NCI-H2196 (cell line): ENCODE measurements at regions not wholly inside any gene's neighbourhood (a gene's known extent, or its start where the extent isn't known, plus 50 kb on each side); places are given as distances from the start of the nearest gene placed in this dataset.

Experiments
- DNase-seq: peaks from one replicate; lab custom pipeline; 2025; ENCODE audit not compliant: unreplicated experiment; lab: John Stamatoyannopoulos, UW

DNA sequence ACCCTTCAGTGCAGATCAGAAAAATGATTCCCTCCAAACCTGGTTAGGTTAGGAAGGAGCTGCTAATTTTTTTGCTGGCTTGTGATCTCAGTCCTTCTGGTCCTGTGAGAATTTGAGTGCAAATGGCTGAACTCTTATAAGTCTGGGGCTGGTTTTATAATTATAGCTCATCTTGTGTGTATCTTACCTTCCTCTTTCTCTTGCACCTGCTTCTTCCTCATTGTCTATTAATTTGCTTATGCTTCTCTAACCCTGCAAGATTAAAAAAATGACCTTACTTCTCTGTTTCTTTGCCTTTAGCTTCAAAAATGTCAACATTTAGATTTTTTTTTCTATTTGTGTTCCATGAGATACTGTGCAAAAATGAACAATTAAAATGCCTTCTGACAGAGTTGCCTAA lies 576.2 kb downstream of the DHX35 start:
- no peak for DNase-seq

DNA sequence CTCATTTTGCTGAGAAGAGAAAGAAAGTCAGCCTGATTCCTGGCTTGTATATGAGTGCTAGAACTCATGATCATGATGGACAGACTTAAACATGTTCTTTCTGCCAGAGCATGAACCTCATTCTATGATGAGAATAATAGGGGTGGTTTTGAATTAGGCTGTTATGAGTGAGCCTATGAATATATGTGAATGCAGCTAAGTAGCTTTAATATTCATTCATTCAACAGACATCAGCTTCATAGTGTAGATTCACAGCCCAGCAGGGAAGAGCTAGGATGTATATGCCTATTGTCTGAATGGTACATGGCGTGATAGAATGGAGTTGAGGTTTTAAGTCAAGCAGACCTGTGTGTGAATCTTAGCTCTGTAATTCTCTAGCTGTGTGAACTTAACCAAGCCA lies 573.2 kb downstream of the DHX35 start:
- no peak for DNase-seq

DNA sequence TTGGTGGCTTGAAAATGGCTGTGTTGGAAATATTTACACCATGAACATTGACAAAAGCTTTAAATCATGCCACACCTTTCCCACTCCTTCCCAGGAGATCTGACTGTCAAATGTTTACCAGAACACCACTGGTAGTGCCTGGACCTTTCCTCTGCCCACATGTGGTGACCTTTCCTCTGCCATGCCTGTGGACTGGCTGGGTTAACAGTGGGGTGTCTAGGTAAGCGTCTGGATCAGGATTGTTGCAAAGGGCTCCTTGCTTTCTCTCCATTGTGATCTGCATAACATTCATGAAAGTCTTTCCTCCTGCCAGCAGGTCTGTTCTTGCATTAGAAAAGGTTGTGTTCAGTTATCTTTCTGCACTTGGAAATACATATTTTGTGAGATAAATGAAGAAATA lies 572.7 kb downstream of the DHX35 start:
- DNase-seq = no peak

DNA sequence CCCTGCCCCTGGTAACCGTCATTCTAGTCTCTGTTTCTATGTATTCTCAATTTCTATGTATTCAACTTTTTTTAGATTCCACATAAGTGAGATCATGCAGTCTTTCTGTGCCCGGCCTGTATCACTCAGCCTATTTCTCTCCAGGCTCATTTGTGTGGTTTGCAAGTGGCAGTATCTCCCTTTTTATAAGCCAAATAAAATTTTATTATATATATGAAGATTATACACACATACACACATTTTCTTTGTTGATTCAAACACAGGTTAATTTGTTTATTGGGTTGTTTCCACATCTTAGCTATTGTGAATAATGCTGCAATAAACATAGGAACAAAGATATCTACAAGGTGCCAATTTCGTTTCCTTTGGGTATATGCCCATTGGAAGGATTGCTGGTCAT lies 571.7 kb downstream of the DHX35 start:
- no peak for DNase-seq

DNA sequence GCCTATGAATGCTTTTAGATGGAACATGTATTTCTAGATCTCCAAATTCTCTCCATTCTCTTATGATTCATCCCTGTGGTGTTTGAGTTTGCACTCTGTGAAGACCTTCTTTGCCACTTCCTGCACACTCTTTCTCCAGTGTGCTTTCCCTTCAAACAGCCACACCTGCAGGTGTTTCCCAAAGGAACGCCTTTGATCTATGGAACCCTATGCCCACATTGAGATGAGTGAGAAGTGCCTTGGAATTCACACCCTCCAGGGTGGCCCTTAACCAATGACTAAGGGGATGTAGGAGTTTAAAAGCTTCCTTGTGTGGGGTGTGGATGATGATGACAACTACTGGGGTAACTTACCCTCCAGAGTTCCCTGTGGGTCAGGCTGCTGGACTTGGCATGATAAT lies 570.1 kb downstream of the DHX35 start:
- no peak for DNase-seq

DNA sequence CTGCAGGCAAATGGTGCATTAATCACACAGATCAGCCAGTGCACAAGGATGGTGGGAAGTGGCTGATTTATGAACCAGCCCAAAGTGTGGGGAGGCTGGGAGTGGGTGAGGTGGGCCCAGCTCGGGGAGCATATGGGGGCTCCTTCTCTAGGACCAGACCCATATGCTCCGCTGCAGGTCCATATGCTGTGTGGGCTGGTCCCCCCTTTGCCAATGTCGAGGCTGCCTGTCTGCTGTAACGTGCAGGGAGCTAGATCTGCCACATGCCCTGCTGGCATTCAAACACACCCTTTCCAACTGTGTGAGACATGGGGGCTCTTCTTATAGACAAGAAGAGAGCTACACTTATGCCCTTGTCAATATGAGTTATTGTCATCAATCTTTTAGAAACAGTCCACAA lies 566.3 kb downstream of the DHX35 start:
- no peak for DNase-seq

DNA sequence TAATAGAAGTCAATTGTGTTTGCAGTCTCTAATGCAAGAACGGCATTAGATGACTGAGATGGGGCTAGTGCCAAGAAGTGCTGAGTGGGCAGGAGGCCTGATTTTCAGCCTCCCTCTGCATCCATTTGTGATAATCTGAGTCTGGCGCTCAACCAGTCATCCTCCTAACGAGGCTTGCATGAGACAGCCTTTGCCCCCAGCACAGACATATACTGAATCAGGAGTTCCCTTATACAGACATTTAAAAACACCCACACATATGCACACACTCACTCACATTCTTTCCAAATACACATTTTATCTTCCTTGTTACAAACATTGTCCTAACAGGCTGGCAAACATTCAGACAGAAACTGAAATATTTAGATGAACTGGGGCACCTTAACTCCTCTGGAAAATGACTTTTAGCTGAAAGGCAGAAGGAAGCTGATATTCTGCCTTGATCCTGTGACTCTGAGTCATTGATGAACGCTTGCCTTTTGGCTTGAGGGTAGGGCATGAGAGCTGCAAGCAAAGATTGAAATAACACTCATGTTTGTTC lies 562.3 kb downstream of the DHX35 start:
- DNase-seq = peak; percentile 40

DNA sequence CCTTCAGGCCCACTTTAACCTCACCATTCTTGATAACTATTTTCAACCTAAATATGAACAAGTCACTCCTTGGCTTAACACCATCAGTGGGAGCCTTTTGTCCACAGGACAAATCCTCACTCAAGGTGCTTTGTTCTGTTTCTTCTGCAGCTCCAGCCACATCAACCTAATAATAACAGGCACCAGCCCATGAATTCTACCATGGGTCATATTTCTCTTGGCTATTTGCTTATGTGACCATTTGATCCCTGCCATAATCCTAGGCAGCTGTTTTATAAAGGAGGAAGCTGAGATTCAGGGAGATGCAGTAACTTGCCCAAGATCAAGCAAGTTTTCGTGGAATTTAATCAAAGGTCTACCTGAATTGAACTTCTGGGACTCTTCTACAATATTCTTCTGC lies 561.3 kb downstream of the DHX35 start:
- DNase-seq = no peak

DNA sequence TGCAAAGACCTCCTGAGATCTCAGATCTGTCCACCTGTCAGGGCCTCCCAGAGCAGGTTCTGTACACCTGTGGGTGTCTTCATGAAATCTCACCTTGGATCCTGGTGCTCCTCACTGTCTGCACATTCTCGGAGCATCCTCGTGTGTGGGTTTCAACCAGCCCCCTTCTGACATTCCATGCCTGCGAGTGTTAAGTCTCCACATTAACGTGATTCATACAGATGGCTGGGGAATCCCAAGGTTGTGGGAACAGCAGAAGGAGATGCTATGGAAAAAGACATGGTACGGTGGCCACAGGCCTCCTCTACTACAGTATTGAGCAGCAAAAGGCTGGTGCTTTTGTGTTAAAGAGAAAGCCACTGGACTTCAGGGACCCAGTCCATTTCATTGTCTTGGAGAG lies 556.5 kb downstream of the DHX35 start:
- DNase-seq = no peak

DNA sequence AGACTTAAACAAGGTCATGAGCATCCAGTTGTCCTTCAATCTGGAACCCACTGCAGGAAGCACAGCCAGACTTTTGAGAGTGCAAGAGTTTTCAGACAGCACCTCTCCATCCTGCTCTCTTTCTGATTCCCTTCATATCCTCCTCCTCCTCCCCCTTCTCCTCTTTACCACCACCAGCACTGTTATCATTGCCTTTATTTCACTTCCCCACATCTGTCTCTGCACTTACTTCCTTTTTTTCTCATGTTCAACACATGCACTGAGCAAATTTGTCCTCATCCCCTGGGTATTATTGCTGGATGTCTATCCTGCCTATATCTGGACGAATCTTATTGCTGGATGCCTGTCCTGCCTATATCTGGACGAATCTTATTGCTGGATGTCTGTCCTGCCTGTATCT lies 554.8 kb downstream of the DHX35 start:
- no peak for DNase-seq

DNA sequence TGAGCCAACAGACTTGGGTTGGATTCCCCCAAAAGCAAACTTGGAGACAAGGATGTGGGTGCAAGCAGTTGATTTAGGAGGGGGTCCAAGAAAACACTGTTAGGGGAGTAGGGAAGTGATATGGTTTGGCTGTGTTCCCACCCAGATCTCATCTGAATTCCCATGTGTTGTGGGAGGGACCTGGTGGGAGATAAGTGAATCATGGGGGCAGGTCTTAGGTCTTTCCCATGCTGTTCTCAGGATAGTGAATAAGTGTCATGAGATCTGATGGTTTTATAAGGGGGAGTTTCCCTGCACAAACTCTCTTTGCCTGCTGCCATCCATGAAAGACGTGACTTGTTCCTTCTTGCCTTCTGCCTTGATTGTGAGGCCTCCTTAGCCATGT lies 542.6 kb downstream of the DHX35 start:
- no peak for DNase-seq

DNA sequence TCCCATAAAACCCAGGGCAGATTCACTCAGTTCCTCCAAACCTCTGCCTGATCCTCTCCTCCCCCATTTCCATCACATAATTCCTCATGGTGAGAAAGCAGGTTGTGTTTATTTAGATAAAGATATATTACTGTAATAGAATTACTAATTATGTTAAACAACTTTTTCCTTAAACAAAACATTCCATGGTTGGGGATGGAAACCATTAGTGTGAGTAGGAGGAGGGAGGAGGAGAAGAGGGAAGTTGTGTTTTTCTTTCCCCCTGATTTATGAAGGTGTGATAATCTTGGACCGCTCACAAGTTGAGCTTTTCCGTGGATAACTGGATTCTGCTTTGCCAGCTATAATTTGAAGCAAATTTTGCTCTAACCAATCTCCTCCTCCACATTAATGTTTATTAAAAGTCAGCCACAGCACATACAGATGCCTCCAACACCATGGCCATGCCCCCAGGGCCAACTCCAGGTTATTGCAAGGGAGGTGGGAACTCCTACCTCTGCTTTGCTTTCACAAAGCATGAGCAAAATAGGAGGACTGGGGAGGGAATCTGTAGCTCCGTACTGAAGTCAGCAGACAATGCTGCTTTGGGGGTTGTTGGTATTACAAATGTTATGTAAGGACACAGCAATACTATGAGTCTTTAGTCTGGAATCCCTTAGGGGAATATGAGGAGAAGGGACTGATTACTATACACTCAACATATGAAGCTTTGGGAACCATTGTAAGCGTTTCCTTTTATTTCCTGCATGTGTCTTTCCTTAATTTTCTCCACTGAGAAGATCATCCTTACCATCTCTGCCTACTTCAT lies 542.0 kb downstream of the DHX35 start:
- DNase-seq = no peak

DNA sequence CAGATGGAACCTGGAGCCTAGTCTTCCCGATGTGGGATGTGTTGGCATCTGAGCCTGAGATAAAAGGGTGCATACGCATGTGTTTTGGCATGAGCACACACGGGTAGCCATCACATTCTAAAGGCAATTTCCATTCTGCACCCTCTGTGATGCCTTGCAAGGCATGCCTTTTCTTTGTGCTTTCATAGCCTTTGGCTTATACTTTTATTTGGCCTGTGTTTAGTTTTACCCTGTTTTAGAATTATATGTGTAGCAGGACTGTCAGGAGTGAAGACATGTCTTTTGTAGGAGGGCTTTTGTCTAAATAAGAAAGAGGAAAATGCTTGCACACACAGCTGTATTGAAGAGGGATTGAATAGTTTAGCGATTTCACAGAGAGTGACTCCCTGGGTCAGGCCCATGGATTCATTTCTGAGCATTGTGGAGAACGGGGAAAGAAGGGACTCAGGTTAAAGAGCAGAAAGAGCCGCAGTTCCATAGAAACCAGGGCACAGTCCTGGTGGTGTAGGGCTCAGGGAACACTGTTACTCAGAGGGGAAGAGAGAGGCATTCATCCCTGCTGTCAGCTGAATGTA lies 530.2 kb downstream of the DHX35 start:
- no peak for DNase-seq

DNA sequence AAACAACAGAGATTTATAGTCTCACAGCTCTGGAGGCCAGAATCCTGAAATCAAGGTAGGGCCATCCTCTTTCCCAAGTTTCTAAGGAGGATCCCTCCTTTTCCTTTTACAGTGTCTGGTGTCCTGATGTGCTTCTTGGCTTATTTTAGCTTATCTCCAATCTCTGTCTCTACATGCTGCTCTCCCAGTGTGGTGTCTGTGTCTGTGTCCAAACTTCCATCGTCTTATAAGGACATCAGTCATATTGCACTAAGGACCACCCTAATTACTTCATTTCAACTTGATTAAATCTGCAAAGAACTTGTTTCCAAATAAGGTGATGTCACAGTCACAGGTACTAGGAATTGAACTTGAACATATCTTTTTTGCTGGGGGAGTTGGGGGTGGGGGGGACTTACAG lies 529.6 kb downstream of the DHX35 start:
- DNase-seq = no peak

DNA sequence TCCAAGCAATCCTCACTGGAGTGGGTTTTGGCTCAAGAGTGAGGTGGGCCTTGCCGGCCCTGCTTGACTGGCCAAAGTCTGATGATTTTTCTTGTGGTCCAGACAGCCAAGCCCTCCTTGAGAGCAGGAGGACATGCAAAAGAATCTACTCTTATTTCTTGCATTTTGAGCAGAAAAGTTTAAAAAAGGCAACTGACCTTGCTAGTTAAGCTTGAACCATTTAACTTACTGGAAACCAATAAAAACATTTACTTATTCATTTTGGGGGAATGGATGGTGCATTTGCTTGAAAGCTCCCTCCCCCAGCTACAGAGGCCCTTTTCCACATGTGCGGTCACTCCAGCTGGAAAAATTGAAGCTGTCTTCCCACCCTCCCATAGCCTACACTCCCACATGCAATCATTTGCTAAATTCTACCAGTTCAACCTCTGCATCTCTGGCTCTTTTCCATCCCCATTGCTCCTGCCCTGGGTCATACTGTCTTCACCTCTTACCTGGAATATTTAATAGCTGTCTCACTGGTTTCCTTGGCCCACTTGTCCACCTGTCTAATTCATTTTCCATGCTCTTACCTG lies 527.9 kb downstream of the DHX35 start:
- DNase-seq = no peak

DNA sequence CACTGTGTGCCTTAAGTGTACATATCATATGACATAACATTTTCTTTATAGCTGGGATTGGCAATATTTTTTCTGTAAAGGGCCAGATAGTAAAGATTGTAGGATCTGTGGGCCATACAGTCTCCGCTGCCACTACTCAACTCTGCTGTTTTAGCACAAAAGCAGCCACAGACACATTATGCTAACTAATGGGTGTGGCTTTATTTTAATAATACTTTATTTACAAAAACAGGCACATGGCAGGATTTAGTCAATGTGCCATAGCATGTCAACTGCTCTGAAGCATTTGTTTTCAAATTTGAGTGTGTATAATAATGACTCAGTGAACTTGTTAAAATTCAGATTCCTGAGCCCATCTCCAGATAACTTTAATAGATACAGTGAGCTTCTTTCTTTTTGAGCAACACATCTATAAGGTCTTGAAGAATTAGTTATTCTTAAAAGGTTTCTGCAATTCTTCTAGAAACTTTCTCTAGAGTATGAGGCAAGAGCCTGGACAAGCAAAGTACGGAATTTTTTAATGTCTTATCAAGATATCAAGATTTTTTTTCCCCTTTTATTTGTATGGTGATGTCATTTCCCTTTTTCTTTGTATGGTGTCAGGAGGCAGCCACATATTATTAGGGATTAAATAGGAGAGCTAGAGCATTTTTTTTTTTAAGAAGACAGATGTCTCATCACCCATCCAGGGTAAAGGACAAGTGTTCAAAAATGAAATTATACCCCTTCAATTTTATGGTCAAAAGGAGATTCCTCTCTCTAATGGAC lies 518.3 kb downstream of the DHX35 start:
- no peak for DNase-seq

DNA sequence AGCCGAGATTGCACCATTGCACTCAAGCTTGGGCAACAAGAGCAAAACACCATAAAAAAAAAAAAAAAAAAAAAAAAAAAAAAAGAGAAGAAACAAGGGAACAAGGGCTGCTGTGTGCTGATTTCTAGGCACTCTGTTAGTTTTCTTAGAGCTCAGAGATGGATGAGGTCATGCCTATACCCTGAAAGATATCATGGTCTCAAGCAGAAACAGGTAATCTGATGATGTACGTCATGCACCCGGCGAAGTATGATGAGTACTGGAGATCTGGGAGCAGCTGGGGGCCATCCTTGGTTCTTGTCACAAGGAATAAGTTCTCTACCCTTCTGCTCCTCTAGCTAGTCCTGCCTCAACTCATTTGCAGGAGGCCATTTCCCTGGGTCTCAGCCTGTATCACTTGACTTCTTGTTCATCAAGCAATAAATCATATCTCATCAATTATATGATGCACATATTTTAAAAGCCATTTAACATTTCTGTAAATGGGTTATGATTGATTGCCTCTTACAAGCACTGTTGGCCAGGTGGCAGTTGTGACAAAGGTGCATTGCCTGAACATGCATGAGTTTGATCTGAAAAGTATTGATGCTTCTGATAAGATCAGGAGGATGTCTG lies 517.2 kb downstream of the DHX35 start:
- DNase-seq = no peak

DNA sequence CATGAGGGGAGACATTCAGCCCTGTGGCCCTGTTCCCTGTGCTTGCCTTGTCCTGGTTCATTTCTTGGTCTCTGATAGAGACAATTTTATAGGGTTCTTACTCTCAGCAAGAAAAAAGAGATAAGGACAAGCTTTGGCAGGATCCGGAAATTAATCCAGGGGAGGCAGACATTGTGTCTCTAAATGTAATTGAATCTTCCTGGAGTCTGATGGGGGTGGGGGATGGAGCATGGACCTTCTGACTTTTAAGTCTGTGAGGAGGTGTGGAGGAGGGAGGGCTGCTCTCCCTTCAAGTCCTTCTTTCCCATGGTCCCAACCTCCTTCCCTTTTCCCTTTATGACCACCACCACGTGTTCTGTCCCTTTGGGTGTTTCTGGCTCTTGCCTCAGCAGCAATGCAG lies 512.7 kb downstream of the DHX35 start:
- DNase-seq = peak; percentile 8

DNA sequence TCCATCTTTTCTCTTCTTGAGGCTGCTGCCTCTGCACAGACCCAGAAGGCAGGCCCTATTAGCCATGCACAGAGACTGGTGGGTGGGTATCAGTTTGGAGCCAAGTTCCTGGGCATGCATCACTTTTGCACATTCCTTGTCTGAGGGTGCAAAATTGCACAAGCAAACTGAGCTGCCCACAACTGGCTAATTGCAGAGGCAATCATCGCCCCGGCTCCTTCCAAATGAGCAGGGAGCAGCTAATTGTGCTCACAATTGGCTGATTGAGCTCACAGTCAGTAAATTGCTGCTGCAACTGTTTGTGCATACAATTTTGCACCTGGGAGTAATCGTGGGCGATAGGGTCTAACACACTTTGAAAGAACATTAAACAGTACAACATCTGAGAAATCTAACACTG lies 511.4 kb downstream of the DHX35 start:
- DNase-seq = no peak

DNA sequence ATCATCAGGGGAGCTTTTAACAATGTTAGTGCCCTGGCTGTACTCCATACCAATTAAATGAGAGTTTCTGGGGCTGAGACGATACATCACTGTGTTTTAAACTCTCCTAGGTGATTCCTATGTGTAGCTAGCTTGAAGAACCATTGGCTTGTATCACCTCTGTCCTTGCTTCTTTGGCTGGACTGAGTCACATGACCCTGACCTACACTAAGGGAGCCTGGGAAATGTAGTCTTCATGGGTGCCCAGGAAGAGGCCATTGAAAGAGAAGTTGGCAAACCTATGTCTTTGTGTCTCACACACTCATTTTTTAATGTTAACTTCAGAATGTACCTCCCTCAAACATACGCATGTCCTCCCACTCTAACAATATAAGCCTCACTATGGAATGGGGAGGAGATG lies 506.6 kb downstream of the DHX35 start:
- DNase-seq = peak; percentile 19

DNA sequence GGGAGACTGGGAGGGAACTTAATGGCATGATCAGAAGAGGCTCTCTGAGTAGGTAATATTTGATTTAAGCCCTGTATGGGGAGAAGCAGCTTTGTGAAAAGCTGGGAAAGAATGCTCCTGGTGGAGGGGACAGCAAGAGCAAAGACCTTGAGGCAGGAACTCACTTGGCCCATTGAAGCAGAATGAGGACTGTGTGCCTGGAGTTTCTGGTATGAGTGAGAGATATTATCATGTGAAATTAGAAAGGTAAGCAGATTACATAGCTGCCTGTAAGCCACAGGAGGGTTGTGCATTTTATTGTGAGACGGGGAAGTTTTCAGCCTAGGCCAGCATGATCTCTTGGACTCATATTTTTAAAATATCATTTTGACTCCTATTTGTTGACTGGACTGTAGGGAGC lies 502.1 kb downstream of the DHX35 start:
- DNase-seq = no peak
